Activated CD4-positive, alpha-beta T cell treated with anti-CD3 and anti-CD28 coated beads, Interleukin-10, Interleukin-2, amounts not matched to agents 100 ng/mL and 50 ng/mL, durations not matched to agents 16 hours and 8 hours (primary cell): ENCODE measurements at regions not wholly inside any gene's neighbourhood (a gene's known extent, or its start where the extent isn't known, plus 50 kb on each side); places are given as distances from the start of the nearest gene placed in this dataset.

Experiments used
- DNase-seq: peaks from one replicate; pipeline ENCODE4 v3.0.0-alpha.2; 2020

DNA sequence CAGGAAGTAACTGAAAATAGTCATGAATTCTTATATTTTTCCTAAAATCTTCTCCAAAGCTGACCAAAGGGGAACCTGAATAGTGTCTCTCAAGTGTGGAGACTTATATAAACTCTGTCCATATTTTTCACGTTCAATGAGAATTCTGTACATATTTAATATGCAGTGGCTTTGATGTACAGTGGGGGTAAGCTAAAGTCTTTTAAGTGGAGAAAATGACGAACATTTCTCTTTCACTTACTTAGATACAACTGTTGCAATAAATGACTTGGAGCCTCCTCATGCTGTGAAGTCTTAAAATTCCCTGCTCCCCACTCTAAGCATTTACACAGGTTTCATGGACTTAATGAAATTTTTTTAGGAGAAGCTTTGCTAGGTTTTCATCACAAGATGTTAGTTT is 1196.7 kb downstream of the EFNB2 start:
- DNase-seq = no peak

DNA sequence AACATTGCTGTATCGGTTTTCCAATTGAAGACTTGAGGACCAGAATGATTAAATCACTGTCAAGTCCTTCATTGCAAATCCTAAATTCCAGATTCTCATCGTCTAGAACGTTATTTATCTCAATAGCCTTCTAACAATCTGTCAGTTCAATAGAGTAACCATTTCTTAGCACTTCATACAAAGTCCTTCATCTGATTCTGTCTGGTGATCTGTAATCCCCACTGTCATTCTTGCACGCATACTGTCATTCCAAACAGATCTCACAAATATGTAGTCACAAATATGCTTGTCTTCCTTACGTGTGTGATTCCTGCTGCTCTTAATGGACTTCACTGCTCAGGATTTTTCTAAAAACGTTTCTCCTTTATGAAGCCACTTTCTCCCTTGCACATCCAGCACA is 1197.5 kb downstream of the EFNB2 start:
- DNase-seq = no peak

DNA sequence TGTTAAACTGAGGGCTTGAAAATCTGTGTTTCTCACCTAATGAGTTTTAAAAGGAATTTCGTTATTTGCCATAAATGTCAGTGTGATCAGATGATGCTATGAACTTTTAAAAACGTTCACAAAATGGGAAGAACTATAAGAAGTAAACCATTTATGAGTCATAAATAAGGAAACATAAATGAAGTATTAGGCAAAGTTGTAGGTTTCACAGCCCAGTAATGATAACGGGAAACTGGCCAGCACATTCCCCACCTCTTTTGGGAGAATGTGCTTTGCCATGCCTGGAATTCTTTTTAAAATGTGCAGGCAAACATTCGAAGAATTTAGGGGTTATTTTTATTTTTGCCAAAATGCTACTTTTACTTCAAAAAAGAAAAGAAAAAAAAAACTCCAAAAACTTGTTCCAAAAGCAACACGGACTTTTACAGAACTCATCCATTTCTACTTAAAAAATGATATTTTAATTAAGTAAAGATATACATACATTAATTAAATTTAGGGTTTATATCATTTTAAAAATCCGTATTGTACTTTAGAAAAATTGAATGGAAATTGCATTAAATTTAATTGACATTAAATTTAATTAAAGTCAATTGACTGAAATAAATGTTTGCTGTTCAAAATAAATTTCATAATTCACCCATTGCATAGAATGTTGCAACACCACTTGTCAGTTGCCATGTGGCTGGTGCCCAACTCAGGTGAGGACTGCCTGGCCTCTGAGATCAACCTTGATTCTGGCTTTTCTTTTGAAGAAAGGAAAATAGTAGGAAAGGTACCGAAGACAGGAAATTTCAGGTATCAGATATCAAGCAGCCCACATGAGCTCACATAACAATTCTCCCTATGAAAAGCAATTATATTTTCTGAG is 1198.5 kb downstream of the EFNB2 start:
- DNase-seq = no peak

DNA sequence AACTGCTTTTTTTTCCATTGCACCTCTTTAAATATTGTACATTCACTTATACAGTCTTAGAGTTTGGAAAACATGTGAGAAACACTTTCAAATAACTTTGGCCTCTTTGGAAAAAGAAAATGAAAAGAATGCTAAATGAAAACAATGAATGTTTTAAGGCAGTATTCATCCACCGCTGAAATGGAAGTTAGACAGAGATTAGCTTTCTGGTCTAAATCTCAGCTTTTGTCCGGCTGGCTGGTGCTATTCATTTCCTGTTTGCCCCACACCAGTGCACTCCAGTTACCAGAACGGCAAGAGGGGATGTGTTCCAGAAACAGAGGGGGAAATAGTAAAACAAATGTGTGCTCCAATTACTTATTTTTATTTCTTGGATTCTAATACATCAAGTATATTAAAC is 1201.3 kb downstream of the EFNB2 start:
- DNase-seq = no peak

DNA sequence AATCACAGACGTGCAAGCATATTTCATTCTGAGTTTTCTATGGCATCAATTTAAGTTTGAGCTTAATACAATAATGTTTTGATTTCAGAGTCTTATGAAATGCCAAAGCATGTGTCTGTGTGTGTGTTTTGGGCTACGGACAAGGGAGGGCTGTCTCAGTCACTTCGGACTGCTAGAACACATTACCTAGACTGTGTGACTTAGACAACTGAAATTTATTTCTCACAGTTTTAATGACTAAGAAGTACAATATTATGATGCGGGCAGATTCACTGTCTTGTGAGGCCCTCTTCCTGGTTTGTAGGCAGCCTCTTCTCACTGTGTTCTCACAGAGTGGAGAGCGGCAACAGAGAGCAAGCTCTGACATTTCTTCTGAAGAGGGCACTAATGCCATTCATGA is 1202.0 kb downstream of the EFNB2 start:
- DNase-seq = no peak

DNA sequence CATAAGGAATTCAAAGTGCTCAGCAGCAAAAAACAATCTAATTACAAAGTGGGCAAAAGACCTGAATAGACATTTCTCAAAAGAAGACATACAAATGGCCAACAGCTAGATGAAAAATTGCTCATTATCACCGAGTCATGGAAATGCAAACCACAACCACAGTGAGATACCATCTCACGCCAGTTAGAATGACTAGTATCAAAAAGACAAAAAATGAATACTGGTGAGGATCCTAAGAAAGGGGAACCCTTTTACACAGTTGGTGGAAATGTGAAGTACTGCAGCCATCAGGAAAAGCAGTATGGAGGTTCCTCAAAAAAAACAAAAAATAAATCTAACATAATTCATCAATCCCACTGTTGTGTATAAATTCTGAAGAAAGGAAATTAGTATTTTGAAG is 1206.1 kb downstream of the EFNB2 start:
- DNase-seq = no peak

DNA sequence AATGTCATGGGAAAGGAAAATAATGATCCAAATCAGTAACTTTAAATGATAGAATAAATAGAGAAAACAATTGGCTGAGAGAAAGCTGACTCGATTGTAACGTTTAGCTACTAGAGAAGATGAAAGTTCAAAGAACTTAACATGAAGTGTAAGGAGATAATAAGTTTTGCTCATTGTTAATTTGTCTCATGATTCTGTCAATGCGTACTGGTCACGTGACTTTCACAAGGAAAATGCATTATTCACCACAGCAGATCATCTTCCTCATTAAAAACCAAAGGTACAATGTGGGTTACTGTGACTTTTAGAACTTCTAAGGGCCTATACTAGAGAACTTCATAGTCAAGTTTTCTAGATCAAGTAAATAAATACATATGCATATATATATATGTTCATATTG is 1207.2 kb downstream of the EFNB2 start:
- DNase-seq = no peak

DNA sequence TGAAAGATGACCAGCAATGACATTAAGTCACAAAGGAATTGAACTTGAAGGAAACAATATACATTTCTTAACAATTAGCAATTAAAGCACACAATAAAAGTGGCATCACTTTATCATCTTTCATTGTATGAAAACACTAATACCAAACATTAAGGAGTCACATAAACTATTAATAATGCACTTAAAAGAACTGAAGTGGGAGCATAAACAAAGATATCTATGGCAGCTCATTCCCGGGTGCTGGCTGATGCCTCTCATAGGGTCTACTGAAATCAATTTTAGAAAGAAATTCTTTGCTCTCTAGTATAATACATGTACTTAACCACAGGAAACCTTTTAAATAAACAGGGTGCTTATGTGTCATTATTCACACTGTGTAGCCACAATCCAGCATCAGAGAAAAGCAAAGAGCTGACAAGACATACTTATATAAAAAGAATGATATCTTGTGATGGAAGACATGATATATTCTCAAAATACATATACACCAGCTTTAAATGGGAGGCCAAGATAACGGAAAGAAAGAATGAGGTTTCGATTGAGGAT is 1207.8 kb downstream of the EFNB2 start:
- DNase-seq = no peak

DNA sequence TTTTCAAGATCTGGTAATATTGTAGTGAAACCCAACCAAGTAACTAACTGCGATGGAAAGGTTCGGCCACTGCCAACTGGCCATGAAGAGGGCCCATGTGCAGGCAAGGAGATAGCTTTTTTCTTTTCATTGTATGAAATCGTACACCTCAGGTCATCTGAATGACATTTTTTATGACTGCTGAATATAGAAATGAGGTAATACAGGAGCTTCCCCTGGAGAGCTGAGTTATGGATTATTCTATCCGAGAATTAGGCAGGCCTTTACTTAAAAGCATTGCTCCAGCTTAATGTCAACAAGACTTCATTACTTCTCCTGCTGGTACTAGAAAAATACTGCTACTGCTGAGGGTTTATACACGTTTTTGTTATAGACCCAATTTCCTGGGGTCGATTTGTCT is 1215.6 kb downstream of the EFNB2 start:
- no peak for DNase-seq

DNA sequence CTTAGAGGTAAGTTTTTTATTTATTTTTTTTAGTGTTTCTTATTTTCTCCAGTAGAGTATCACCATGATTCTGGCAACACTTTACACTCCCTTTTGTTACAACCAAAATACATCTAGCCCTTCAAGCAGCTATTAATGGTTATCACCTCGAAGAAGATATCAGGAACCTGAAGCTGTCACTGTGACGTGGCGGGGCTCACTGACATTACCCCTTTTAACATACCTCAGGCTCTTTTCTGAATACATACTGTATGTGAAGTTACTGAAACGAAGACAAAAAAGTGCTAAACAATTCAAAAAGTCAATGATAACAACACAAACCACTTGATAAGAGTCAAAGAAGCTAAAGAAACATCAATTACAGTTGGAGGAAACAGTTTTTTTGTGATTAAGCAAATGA is 1218.7 kb downstream of the EFNB2 start:
- no peak for DNase-seq

DNA sequence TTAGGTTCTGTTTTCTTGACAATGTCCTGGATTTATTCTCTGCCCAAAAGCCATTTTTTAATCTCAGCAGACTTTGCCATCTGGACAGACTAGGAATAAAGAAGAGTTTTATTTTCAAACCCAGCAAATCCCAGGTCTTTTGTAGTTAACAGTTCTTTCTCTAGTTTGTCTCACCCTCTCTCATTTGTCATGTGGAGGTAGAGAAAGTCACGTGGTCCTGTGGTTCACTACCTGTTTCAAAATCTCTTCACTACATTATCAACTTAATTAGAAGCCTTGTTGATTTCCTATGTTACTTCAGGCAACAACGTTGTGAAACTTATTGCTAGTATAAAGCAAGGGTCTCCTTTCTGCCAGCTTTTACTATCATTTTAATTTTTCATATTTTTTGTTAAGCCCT is 1222.6 kb downstream of the EFNB2 start:
- no peak for DNase-seq

DNA sequence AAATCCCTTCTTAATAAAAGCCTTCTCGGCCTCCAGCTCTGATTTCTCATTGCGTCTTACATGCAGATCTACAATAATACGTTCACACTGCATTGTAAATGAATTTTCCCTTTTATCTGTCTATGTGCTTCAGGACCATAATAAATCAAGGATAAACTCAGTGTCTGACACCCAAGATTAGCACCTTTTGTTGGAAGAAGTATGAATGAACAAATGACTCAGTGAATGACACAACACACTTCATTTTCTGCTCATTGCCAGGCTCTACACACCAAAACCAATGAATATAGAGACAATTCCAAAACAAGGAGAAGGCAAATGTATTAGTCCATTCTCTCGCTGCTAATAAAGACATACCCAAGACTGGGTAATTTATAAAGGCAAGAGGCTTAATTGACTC is 1224.4 kb downstream of the EFNB2 start:
- DNase-seq = no peak

DNA sequence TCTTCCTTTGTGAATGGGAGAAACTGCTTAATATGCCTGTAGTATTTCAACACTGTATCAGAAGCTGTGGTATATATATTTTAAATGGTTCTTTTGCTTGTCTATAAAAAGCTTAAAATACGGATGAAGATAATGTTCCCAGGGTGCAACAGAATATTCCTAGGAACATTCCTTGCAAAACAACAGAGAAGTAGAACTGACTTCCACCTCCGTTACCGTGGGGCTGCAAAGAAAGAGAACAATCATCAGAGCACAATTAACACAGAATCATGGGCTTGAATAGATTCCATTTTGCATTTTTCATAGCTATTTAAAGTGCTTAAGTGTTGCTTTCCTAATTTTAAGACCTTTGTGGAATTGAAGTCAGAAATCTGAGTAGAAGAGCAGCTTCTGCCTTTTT is 1227.7 kb downstream of the EFNB2 start:
- no peak for DNase-seq

DNA sequence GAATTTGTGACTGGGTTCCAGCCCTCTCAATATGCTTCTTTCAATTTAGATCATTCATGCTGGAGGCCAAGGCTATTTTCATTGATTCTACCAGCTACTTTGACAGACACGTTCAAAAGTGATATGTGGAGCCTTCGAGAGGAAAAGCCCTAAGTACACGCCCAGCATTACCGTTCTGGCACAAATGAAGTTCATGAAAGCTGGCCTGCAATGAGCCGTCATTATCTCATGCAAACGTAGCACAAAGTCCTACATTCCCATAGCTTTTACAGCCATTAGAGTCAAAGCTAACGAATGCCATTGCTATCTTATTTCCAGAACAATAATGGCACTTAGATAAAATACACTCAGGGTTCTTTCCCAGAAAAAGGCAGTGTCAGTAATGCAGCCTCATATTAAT is 1237.6 kb downstream of the EFNB2 start:
- no peak for DNase-seq

DNA sequence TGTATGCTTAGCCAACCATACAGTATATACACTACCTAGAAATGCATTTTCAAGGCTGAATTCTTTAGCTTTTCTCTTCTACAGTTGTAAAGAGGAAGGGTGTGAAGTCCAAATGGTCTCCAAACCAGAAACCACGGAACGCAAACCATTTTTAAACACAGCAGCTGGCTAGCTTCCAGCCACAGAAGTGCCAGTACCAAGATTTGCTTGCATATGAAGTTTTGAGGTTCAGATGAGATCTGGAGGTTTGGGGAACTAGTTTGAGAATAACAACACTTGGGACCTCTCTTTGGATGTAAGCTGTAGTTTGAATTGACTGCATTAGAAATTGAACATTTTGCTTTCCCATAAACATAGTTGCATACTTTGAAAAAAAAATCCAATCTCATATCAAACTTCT is 1243.5 kb downstream of the EFNB2 start:
- DNase-seq = no peak

DNA sequence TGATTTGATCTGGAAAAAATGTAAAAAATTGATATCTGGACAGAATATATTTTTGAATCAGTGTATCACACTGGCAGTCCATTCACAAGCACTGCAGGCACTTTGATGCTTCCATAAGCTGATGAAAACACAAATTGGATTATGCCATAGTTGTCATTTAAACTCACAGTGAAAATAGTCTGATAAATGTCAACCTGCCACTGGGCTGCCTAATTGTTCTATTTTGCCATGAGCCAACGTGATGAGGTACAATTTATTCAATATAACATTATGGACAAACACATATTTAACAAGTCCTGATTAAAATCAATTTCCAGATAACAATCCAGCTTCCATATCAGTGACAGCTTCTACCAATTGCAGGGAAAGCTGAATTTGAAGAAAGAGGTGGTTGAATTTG is 1244.9 kb downstream of the EFNB2 start:
- no peak for DNase-seq

DNA sequence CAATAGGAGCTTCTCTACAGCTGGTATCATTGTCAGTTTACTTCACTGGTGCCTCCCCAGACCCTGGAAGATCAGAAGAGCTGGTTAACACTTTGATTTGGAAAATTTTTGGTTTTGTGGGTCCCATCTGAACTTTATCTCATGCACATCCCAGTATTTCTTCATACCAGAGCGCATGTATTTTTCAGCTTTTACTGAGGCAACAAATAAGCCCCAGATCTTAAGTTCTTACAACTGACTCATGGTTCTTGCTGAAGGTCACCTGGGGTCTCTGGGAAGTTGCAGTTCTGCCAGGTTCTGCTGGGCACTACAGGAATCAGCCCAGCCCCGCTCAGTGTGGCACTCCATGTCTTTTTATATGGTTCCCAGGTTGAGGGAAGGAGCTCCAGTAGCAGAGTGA is 1249.9 kb downstream of the EFNB2 start:
- DNase-seq = no peak

DNA sequence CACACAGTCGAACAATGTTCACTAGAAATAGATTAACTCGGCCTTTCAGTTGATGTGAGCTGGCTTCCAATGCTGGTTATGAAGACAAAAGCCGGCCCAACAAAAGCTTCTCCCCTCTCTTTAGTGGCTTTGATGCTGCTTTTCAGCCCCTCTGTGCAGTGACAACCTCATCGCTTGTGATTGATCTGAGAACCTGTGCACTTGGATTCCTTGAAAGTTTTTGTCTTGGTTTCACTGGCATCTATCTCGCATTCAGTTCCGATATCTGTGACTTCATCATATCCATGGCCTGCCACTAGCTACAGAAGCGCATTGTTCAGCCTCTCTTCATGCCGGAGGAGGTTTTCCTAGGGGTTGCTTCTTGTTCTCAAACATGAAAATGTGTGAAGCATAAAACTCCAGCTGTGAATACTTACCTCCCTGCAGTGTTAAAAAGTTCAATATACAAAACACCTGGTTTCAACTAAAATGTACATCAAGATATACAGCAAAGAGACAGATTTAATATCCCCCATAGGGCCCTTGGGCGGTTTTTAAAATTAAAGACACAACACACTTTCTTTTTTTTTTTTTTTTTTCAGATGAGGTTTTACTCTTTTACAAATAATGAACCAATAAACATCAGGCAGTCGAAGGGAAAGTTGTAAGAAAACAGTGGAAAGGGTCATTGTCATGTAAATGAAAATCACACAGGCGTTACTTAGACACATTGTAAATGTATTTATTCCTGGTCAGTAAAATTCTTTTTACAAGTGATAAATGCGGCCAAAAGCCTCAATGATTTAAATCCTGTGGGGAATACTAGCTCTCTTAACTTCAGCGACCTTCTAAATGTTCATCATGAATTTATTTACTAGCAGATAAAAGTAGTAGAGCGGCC is 1252.8 kb downstream of the EFNB2 start:
- DNase-seq = no peak

DNA sequence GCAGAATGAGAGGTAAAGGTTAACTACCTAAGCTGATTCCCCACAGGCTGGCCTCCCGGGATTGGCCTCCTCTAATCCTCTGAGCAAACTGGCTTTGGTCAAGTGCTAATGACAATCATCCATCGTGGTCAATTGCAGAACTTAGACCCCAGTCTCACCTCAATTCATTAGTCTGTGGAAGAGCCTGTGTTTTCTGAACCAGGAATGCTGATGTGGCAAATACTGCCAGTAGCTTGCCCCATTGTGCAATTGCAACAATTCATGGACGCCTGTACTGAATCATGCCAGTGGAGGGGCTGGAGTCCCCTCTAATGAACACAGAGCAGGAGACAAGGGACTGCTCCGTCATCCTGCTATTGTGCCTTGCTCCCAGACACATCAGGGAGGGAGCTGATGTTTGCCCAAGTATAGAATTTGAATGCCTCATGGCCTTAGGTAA is 1256.5 kb downstream of the EFNB2 start:
- DNase-seq = no peak

DNA sequence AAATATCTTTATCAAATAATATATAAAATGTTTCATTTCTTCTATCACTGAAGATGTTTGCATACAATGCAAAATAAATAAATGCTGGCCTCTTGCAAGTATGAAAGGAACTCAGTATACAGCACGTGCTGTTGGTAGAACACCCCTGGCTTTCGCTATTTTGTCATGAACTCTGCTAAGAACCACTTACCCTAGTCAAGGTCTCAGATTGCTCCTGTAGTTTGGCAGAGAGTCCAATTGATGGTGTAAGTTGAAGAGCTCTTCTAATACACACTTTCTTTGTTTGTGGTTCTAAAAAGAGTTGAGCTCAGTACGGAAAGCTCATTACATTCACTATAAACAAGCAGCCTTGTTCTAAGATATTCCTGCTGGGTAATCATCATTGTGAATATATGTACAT is 1258.9 kb downstream of the EFNB2 start:
- no peak for DNase-seq

DNA sequence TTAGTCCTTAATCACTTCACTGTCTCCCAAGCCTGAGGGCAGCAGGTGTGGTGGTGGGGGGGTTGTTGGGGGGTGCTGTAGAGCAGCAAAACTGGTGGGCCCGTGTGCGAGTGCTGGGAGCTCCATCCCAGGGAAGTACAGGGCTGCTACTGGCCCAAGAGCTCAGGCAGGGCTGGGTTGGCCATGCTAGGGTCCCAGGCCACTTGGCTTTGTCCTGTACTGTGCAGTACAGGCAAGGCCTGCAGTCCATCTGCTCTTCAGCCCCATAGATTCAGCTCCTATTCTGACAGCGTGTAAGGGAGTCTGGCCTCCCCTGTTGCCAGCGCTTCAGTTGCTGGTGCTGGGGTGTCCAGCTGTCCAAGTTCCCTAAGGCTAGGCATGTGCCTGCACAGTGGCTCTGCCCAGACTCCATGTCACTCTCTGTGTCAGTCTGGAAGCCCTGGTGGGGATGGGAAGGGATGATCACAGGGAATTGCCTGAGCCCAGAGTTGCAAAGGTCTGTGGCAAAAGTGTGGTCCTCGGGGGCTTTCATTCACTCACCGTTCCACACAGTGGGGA is 1261.7 kb downstream of the EFNB2 start:
- DNase-seq = no peak

DNA sequence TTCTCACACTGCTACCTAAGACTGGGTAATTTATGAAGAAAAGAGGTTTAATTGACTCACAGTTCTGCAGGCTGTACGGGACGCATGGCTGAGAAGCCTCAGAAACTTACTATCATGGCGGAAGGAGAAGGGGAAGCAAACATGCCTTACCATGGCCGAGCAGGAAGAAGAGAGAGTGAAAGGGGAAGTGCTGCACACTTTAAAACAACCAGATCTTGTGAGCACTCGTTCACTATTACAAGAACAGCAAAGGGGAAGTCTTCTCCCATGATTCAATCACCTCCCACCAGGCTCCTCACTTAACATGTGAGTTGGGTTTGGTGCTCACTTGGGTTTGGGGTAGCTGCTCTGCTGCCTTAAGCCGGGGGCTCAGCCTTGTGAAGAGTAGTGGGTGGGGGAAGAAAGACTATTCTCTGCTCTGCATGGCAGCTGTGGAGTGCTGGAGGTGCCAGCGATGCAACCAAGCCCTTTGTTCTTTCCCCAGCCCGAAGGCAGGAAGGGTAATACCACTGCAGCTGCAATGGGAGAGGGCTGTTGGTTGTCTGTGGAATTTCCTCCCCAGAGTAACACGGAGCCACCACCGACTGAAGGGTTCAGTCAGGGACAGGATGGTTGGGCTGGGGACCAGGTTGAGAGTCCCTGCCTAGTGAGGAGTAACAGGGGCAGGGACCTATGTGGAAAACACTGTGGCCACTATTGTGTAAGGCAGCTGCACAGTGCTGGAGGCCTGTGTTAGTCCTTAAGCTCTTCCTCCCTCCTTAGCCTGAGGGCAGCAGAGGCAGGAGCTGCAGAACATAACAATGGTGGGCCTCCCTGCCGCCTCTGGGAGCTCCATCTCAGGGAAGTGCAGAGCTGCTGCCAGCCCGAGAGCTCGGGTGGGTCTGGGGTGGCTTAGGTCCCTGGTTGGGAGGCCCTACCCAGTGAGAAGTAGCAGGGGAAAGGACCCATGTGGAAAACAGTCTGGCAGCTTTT is 1262.5 kb downstream of the EFNB2 start:
- DNase-seq = no peak
